ENCODE measurements at regions not wholly inside any gene's neighbourhood (a gene's known extent, or its start where the extent isn't known, plus 50 kb on each side); places are given as distances from the start of the nearest gene placed in this dataset.
"Not testable (repeated sequence)": the region's sequence is repeated elsewhere in the genome, so short reads cannot be mapped to it uniquely, and the experiment has no call there.

- ATAC-seq (no peak), DNase-seq (no peak)
These were observed 63.7 kb upstream of the SYT4 start for GRCh38 chr18:43341014-43341413.

GRCh38 chr18:43350176-43350575 lies 72.9 kb upstream of the SYT4 start:
- no peak for DNase-seq
- ATAC-seq = no peak

GRCh38 chr18:43364535-43364934 lies 87.2 kb upstream of the SYT4 start:
- DNase-seq (no peak), ATAC-seq (no peak)

GRCh38 chr18:43367895-43368294 lies 90.6 kb upstream of the SYT4 start:
- no peak for ATAC-seq

GRCh38 chr18:43369311-43369710 lies 92.0 kb upstream of the SYT4 start:
- DNase-seq, ATAC-seq: not testable (repeated sequence)

More at GRCh38 chr18:43367895-43368294, 90.6 kb upstream of the SYT4 start:
- DNase-seq = no peak

GRCh38 chr18:43372773-43373172 lies 95.5 kb upstream of the SYT4 start:
- DNase-seq (no peak), ATAC-seq (no peak)

- DNase-seq (no peak), ATAC-seq (no peak)
These were observed 102.9 kb upstream of the SYT4 start for GRCh38 chr18:43380104-43380672.

- ATAC-seq (no peak), DNase-seq (no peak)
These were observed 105.5 kb upstream of the SYT4 start for GRCh38 chr18:43382641-43383403.

GRCh38 chr18:43389163-43389562 lies 111.9 kb upstream of the SYT4 start:
- no peak for DNase-seq
- ATAC-seq = no peak

GRCh38 chr18:43392168-43392567 lies 114.9 kb upstream of the SYT4 start:
- ATAC-seq (no peak), DNase-seq (no peak)

- ATAC-seq (no peak), DNase-seq (no peak)
These were observed 115.9 kb upstream of the SYT4 start for GRCh38 chr18:43393174-43393573.

- ATAC-seq (no peak), DNase-seq (no peak)
These were observed 119.0 kb upstream of the SYT4 start for GRCh38 chr18:43396266-43396665.

GRCh38 chr18:43398601-43399000 lies 121.3 kb upstream of the SYT4 start:
- ATAC-seq (no peak), DNase-seq (no peak)

- no peak for ATAC-seq
- no peak for DNase-seq
These were observed 127.8 kb upstream of the SYT4 start for GRCh38 chr18:43405097-43405496.

GRCh38 chr18:43414006-43414405 lies 136.7 kb upstream of the SYT4 start:
- ATAC-seq (no peak), DNase-seq (no peak)

GRCh38 chr18:43420091-43420490 lies 142.8 kb upstream of the SYT4 start:
- no peak for ATAC-seq

GRCh38 chr18:43420950-43421349 lies 143.7 kb upstream of the SYT4 start:
- no peak for DNase-seq
- ATAC-seq = no peak

More at GRCh38 chr18:43420091-43420490, 142.8 kb upstream of the SYT4 start:
- no peak for DNase-seq

- DNase-seq (no peak), ATAC-seq (no peak)
These were observed 145.2 kb upstream of the SYT4 start for GRCh38 chr18:43422518-43422917.

GRCh38 chr18:43435851-43436250 lies 158.6 kb upstream of the SYT4 start:
- ATAC-seq = no peak
- no peak for DNase-seq

GRCh38 chr18:43442131-43442530 lies 164.8 kb upstream of the SYT4 start:
- DNase-seq (no peak), ATAC-seq (no peak)

GRCh38 chr18:43442571-43442970 lies 165.3 kb upstream of the SYT4 start:
- ATAC-seq = no peak
- DNase-seq = no peak

GRCh38 chr18:43465483-43465882 lies 188.2 kb upstream of the SYT4 start:
- DNase-seq = no peak
- ATAC-seq = no peak

- DNase-seq = no peak
- ATAC-seq = no peak
These were observed 194.6 kb upstream of the SYT4 start for GRCh38 chr18:43471873-43472272.

- DNase-seq = no peak
- ATAC-seq = no peak
These were observed 203.8 kb upstream of the SYT4 start for GRCh38 chr18:43481069-43481468.

Measured in stimulated activated naive CD8-positive, alpha-beta T cell treated with anti-CD3 and anti-CD28 coated beads, Interleukin-15, Interleukin-2, amounts not matched to agents 100 U/mL and 50 U/mL, for 24 hours (primary cell).